Right lung (tissue), 2 donors: ENCODE measurements at regions not wholly inside any gene's neighbourhood (a gene's known extent, or its start where the extent isn't known, plus 50 kb on each side); places are given as distances from the start of the nearest gene placed in this dataset.

Source experiments
- DNase-seq, 2 donors: peaks; one replicate each; pipeline ENCODE4 v3.0.0-alpha.2; 2013

DNA sequence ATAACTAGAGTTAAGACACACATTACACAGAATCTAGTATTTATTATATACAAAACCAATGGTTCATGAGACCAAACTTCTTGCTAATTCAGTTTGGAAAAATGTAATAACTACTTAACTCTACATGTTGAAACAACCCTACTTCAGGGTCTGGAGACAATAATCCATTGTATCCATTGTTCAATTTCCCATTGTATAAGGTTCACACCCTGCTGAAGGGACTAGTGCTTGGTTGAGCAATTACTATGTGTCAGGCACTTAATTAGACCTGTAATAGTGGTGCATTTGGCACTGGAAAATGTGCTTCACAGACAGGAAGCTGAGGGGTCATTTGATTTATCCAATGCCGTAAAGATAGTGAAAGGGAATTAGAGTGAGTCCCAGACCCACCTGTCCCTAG lies 114.3 kb upstream of the PAPPA start:
- DNase-seq: no peak

GRCh38 chr9:116039893-116040292 lies 113.7 kb upstream of the PAPPA start:
- DNase-seq: no peak

- no peak for DNase-seq
Observed at GRCh38 chr9:116042321-116042720, 111.3 kb upstream of the PAPPA start.

GRCh38 chr9:116045083-116045482 lies 108.5 kb upstream of the PAPPA start:
- DNase-seq: no peak

DNA sequence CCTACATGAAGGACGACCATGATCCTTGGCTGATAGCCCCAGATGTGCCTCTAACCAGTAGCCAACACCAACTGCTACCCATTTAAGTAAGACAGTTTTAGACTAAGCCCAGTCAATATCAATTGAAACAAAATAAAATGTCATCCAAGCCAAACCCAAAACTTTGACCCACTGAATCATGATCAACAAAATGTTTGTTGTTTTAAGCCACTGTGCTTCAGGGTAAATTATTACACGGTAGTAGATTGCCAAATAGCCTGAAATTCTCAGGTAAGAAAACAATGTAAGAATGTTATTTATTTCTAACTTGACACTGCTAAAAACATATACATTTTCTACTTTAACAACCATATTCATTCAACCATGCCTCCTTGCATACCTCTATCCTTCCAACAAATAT lies 105.5 kb upstream of the PAPPA start:
- DNase-seq: no peak

- DNase-seq: no peak
Observed at GRCh38 chr9:116049456-116049855, 104.1 kb upstream of the PAPPA start.

- no peak for DNase-seq
Observed at GRCh38 chr9:116051528-116051927, 102.1 kb upstream of the PAPPA start.

DNA sequence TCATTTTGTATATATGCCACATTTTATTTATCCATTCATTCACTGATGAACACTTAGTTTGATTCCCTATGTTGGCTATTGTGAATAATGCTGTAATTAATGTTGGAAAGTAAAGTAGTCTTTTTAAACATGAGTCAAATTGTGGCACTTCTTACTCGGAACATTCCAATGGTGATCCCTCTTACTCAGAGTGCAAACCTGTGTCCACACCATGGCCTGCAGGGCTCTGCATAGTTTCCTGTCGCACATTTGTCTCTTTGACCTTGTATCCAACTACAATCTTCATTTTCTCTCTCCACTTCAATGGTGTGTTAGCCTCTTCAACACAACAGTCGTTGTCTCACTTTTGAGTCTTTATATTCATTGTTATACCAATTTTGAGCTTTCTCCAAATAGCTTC lies 98.1 kb upstream of the PAPPA start:
- no peak for DNase-seq

DNA sequence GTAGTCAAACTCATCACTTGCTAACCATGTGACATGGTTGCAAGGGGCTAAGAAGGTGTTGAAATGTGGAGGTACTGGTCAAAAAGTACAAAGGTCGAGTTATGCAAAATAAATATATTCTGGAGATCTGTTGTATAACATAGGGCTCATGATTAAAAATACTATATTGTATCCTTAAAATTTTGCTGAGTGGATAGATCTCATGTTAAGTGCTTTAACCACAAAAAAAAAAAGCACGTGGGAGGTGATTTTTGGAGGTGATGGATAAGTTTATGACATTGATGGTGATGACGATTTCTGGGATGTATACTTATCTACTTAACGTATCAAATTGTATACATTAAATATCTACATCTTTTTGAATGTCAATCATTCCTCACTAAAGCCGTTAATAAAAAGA lies 96.2 kb upstream of the PAPPA start:
- DNase-seq: no peak

- DNase-seq: no peak
Observed at GRCh38 chr9:116058421-116058820, 95.2 kb upstream of the PAPPA start.

DNA sequence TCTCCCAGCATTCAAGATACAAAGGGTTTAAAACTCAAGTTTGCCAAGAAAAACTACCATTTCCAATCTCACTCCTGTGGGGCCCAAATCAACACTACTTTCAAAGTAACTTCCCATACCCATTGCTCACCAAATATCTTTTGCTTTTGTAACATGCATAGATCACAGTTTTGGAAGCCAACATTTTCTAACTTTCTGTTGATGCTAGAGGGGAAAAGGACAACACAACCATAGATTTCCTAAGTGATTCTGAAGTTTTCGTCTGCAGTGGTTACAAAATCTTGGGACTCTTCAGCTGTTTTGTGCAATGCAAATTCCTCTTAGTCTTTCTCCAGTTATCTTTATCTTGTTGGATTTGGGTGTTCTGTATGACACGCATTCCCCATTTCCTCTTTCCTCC lies 94.1 kb upstream of the PAPPA start:
- DNase-seq: no peak

DNA sequence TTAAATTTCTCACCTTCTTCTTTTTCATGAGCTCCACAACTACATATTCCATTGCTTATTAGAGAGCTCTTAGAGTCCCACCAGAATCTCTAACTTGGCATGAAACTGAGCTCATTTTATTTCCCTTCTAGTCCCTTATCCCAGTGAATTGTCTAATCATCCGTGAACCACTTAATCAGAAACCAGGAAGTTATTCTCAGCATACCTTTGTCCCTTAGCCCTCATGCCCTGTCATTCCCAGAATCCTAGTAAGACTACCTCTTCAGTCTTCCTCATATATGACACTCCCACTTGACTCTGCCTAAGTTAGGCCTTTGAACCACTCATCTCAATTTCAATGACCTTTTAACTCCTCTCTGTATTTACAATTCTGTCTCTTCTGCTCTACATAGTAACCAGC lies 93.0 kb upstream of the PAPPA start:
- DNase-seq: no peak

GRCh38 chr9:116061546-116062205 lies 91.9 kb upstream of the PAPPA start:
- no peak for DNase-seq

- no peak for DNase-seq
Observed at GRCh38 chr9:116062206-116062550, 91.4 kb upstream of the PAPPA start.

GRCh38 chr9:116064970-116065369 lies 88.6 kb upstream of the PAPPA start:
- DNase-seq: no peak

DNA sequence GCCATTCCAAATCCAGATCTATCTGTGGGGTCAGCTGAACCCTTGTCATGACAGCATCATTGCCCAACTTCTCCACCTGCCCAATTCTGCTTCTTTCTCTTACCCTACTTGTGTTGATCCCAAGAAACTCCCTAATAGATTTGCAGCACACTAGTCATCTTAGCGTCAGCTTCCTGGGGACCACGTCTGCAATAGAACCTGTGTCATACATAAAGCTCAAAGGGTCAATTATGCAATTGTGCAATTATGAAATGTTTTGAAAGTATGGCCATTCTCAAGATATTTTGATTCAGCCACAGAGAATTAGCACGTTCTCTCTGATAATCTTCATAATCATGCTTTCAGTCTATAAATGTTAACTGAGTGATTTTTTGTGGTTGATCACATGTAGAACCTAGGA lies 87.4 kb upstream of the PAPPA start:
- DNase-seq: no peak

DNA sequence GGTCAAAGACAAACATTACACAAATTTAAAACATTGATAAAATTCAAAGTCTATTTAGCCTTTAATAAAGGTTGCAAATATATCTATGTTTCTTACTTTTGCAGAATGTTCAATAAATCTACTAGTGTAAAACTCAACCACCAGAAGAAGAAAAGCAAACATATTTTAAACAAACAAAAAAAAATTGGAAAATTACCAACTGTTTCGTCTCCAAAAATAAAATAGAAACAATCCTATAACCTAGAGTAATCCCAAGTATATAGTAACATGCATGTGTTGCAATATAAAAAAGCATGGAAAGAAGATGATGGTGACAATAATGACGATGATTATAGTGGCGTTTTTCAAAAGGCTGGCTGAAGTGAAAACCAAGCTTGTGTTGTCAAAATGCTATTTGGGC lies 86.0 kb upstream of the PAPPA start:
- no peak for DNase-seq

GRCh38 chr9:116070256-116070914 lies 83.2 kb upstream of the PAPPA start:
- no peak for DNase-seq

DNA sequence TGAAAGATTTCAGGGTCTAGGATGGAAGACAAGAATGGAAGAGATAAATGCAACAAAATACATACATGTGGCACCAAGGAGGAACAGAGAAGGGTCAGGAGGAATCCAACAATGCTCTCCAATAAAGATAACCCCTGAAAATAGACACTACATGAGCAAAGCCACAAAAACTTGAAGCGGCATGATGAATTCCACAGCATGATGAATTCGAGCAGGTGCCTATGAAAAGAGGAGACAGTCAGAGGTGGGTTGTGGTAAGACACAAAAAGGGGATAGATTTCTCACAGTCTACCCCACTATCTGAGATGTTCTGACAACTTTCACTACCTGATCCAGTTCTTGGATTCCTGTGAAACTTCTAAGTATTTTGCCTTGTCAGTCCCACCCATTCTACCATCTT lies 81.5 kb upstream of the PAPPA start:
- no peak for DNase-seq

DNA sequence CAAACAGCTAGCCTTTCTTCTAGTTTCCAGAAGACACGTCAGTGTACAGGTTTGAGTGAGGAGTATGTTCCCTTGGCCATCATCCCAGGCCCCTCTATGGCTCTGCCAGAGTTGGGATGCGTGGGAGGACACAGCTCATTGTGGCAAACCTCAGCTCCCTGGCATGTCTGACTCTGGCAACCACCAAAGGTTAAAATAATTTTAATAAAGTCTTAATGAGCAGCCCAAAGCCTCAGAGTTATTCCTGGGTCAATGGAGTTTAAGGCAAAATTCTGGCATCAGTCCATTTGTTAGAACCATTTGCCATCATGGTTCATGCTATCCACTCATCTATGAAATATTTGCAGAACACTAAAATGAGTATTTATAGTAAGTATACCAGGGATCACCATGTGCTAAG lies 79.8 kb upstream of the PAPPA start:
- no peak for DNase-seq

DNA sequence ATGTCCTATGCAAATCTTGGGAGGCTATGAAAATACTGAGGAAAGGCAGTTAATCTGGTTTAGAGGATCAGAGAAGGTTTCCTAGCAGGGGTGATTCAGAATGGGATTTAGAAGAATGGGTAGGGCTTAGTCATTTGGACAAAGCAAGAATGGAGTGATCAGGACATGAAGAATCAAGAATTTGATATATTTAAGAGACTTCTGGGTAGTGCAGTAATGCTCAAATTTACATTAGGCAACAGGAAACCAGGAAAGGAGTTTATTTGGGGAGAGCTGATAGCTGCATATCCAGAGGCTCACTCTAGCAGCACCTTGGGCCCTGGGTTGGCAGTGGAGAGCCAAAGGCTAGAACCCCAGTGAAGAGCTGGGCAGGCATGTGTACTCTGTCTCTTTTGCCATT lies 78.9 kb upstream of the PAPPA start:
- no peak for DNase-seq

DNA sequence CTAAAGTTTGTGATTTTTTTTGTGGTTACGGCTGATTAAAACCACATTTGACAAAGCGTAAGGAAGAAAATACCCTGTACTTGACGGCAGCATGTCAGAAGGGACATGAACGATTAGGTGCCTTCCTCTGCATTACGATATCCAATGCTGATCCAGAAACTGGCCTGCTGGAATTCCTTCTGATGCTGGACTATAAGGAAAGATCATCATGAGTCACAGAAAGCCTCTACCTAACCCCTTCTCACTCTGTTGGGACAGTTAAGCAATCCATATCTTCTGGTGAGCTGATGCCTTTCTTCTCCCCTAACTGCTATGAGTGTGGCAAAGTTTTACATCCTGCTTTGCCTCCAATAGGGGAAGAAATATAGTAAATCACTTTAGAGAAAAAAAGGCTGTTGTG lies 78.4 kb upstream of the PAPPA start:
- DNase-seq: no peak

GRCh38 chr9:116078640-116079039 lies 75.0 kb upstream of the PAPPA start:
- no peak for DNase-seq

DNA sequence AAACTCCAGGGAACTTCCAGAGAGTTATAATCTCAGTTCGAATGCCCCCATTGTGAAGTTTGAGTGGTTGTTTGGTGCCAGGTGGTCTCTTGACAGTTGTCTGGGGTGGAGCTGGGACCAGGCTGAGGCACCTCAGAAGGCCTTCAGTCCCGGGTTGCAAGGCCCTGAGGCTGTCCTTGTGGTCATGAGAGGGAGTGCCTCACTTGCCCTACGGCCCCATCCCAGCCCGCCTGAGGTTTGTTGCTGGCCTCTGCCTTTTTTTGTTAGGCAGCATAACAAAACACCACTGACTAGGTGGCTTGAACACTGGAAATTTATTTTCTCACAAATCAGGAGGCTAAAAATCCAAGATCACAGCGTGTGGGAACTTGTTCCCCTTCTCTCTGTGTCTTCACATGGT lies 73.0 kb upstream of the PAPPA start:
- no peak for DNase-seq
